ENCODE measurements at regions not wholly inside any gene's neighbourhood (a gene's known extent, or its start where the extent isn't known, plus 50 kb on each side); places are given as distances from the start of the nearest gene placed in this dataset.

DNA sequence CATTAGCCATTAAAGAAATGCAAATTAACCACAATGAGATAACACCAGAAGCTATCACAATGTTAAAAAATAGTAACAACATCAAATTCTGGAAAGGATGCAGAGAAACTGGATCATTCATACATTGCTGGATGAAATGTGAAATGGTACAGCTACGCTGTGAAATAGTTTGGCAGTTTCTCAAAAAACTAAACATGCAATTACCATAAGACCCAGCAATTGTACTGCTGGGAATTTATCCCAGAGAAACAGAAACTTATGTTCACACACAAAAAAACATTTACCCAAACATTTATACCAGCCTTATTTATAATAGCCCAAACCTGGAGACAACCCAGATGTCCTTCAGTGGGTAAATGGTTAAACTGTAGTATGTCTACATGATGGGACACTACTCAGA is 592.9 kb downstream of the ZNF608 start:
- DNase-seq (ENCODE audit: low spot score) = no peak
- peaks cover 23% of the 10 kb centered on the region for H3K9me3 ChIP-seq
- H3K4me3 ChIP-seq = no peak overlapping the region
- H3K4me1 ChIP-seq (ENCODE audit: control insufficient read depth in 1 of 2, low read depth in 2 of 2) = no peaks in the 10 kb centered on the region
- TF ChIP-seq, protein P1, sequence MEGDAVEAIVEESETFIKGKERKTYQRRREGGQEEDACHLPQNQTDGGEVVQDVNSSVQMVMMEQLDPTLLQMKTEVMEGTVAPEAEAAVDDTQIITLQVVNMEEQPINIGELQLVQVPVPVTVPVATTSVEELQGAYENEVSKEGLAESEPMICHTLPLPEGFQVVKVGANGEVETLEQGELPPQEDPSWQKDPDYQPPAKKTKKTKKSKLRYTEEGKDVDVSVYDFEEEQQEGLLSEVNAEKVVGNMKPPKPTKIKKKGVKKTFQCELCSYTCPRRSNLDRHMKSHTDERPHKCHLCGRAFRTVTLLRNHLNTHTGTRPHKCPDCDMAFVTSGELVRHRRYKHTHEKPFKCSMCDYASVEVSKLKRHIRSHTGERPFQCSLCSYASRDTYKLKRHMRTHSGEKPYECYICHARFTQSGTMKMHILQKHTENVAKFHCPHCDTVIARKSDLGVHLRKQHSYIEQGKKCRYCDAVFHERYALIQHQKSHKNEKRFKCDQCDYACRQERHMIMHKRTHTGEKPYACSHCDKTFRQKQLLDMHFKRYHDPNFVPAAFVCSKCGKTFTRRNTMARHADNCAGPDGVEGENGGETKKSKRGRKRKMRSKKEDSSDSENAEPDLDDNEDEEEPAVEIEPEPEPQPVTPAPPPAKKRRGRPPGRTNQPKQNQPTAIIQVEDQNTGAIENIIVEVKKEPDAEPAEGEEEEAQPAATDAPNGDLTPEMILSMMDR (IDR thresholded peaks at IDR 0.05) = no peak
- ATAC-seq (ENCODE audit: insufficient number of reproducible peaks, low FRiP score, low read depth) = no peak
- H3K27me3 ChIP-seq (replicated peaks; ENCODE audit: insufficient read depth) = no peaks in the 10 kb centered on the region
- no peak overlapping the region for H3K27ac ChIP-seq
- H3K36me3 ChIP-seq = no peaks in the 10 kb centered on the region

DNA sequence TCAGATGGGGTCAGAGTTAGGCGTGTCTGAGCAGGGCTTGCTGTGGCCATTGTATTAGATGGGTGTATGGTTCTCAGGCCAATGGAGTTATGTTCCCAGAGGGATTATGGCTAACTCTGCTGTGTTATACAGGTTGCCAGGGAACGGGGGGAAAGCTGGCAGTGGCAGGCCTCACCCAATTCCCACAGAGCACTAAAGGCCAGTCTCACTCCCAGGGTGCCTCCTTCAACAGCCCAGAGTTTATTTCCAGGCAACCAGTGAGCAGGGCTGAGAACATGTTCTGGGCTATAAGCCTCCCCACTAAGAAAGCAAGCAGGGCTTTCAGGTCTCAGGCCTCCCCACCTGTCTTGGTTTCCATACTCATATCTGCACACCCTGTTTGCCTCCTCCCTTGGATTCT is 597.9 kb downstream of the ZNF608 start:
- H3K27me3 ChIP-seq (replicated peaks; ENCODE audit: insufficient read depth) = no peaks in the 10 kb centered on the region
- no peaks in the 10 kb centered on the region for H3K4me1 ChIP-seq (ENCODE audit: control insufficient read depth in 1 of 2, low read depth in 2 of 2)
- TF ChIP-seq, protein P1 (IDR thresholded peaks at IDR 0.05) = no peak
- no peak overlapping the region for H3K4me3 ChIP-seq
- DNase-seq (ENCODE audit: low spot score) (no peak), ATAC-seq (ENCODE audit: insufficient number of reproducible peaks, low FRiP score, low read depth) (no peak)
- H3K27ac ChIP-seq = no peak overlapping the region
- peaks cover 4% of the 10 kb centered on the region for H3K9me3 ChIP-seq
- no peaks in the 10 kb centered on the region for H3K36me3 ChIP-seq

DNA sequence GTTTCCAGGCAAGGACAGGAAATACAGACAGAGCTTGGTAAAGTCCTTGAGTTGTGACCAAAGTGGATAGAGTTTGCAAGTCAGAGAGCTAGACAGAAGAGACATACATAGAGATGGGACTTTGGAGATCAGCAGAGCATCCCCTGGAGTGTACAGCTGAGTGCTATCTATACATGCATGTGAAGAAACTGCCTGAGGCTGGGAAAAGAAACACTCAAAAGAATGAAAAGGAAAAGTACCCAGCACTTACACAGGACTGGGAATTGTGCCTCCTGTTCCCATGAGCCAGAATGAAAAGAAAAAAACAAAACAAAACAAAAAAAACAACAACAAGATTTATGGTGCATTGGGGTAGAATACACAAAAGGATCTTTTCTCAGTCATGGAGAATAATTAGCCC is 606.4 kb downstream of the ZNF608 start:
- no peak for DNase-seq (ENCODE audit: low spot score)
- H3K4me3 ChIP-seq = no peak overlapping the region
- no peak for ATAC-seq (ENCODE audit: insufficient number of reproducible peaks, low FRiP score, low read depth)
- no peaks in the 10 kb centered on the region for H3K27me3 ChIP-seq (replicated peaks; ENCODE audit: insufficient read depth)
- H3K9me3 ChIP-seq = no peaks in the 10 kb centered on the region
- H3K4me1 ChIP-seq (ENCODE audit: control insufficient read depth in 1 of 2, low read depth in 2 of 2) = no peaks in the 10 kb centered on the region
- TF ChIP-seq, protein P1 (IDR thresholded peaks at IDR 0.05) = no peak
- no peak overlapping the region for H3K27ac ChIP-seq
- no peaks in the 10 kb centered on the region for H3K36me3 ChIP-seq

DNA sequence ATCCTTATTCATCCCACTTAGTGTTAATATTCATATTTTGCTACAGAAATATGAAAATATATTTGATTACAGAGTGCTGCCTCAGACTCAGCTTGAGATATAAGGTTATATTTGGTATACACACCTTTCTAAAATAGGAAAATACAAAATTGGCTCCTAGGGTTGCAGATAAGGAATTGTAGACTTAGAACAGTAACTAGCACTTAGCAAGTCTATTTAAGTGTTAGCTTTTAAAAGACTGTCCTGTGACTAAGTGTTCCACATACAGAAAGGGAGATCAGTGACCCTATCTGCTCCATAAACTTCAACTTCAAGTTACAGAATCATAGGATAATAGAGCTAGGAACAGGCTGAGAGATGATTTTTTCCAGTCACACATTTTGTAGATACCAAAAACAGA is 607.0 kb downstream of the ZNF608 start:
- Histone ChIP-seq H3K36me3 (no peaks in the 10 kb centered on the region), H3K4me3 (no peak overlapping the region), H3K4me1 (ENCODE audit: control insufficient read depth in 1 of 2, low read depth in 2 of 2) (no peaks in the 10 kb centered on the region), H3K27me3 (replicated peaks; ENCODE audit: insufficient read depth) (no peaks in the 10 kb centered on the region), H3K27ac (no peak overlapping the region), H3K9me3 (no peaks in the 10 kb centered on the region)
- DNase-seq (ENCODE audit: low spot score) = no peak
- ATAC-seq (ENCODE audit: insufficient number of reproducible peaks, low FRiP score, low read depth) = no peak
- TF ChIP-seq, protein P1 (IDR thresholded peaks at IDR 0.05) = no peak

DNA sequence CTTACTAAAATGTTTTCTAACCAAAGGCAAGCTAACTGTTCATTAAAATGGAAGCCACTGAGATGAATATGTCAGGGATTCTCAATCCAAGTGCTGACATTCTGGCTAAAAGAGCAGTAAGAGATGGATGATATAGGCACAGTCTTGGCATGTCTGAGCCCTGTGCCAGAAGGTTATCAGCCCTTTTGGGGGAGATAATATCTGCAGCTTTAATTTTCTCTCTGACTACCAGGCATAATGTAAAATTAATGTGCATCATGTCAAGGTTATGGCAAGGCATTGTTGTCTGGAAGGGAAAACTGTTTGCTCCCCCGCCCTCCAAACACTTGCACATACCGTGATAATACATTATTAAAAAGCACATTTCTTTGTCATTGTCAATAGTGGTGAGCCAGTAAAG is 609.8 kb downstream of the ZNF608 start:
- TF ChIP-seq, protein P1 (IDR thresholded peaks at IDR 0.05) = no peak
- H3K27me3 ChIP-seq (replicated peaks; ENCODE audit: insufficient read depth) = no peaks in the 10 kb centered on the region
- no peak overlapping the region for H3K27ac ChIP-seq
- no peak for DNase-seq (ENCODE audit: low spot score)
- H3K4me3 ChIP-seq = no peak overlapping the region
- ATAC-seq (ENCODE audit: insufficient number of reproducible peaks, low FRiP score, low read depth) = no peak
- H3K4me1 ChIP-seq (ENCODE audit: control insufficient read depth in 1 of 2, low read depth in 2 of 2) = no peaks in the 10 kb centered on the region
- no peaks in the 10 kb centered on the region for H3K9me3 ChIP-seq
- H3K36me3 ChIP-seq = no peaks in the 10 kb centered on the region

All from thoracic aorta (tissue), 2 donors.